GM12874 (cell line): ENCODE measurements at regions not wholly inside any gene's neighbourhood (a gene's known extent, or its start where the extent isn't known, plus 50 kb on each side); places are given as distances from the start of the nearest gene placed in this dataset.

ENCODE experiments used
- CTCF ChIP-seq: IDR thresholded peaks from 2 replicates; pipeline ENCODE4 v1.5.1; 2011; ENCODE audit warnings: low read depth, mild to moderate bottlenecking, control low read depth, low read length, moderate library complexity; ENCODE audit not compliant: insufficient read depth

- TF ChIP-seq CTCF: no peak
These were observed 385.2 kb upstream of the PIK3C3 start for GRCh38 chr18:41569867-41570266.

GRCh38 chr18:41561961-41562360, 393.1 kb upstream of the PIK3C3 start:
- no peak for TF ChIP-seq CTCF

- TF ChIP-seq CTCF: no peak
These were observed 396.3 kb upstream of the PIK3C3 start for GRCh38 chr18:41558715-41559114.

GRCh38 chr18:41553716-41554115, 401.3 kb upstream of the PIK3C3 start:
- TF ChIP-seq CTCF: no peak

- TF ChIP-seq CTCF: no peak
These were observed 406.3 kb upstream of the PIK3C3 start for GRCh38 chr18:41548521-41549260.

- TF ChIP-seq CTCF: no peak
These were observed 409.7 kb upstream of the PIK3C3 start for GRCh38 chr18:41545091-41545888.

GRCh38 chr18:41543815-41544214, 411.2 kb upstream of the PIK3C3 start:
- TF ChIP-seq CTCF: no peak
